SJSA1 (cell line): ENCODE measurements at regions not wholly inside any gene's neighbourhood (a gene's known extent, or its start where the extent isn't known, plus 50 kb on each side); places are given as distances from the start of the nearest gene placed in this dataset.

Experiments used
- DNase-seq, 2 experiments: peaks; one replicate each; pipeline ENCODE4 v3.0.0-alpha.2; 2015 to 2020; ENCODE audit warnings: low spot score in 2 of 2, low read depth in 1 of 2
- H3K27ac ChIP-seq: fragments of 250-450 bp; sonication (Bioruptor Pico); 2 replicates; pipeline ENCODE4 v1.5.1; 2020; ENCODE audit warnings: mild to moderate bottlenecking, moderate library complexity
- H3K27me3 ChIP-seq: fragments of 250-450 bp; sonication (Bioruptor Pico); replicated peaks from 2 replicates; pipeline ENCODE4 v1.5.1; 2020; ENCODE audit warnings: mild to moderate bottlenecking, moderate library complexity
- H3K36me3 ChIP-seq: fragments of 250-450 bp; sonication (Bioruptor Pico); 2 replicates; pipeline ENCODE4 v1.5.1; 2020; ENCODE audit warnings: mild to moderate bottlenecking
- H3K4me1 ChIP-seq: fragments of 250-450 bp; sonication (Bioruptor Pico); replicated peaks from 2 replicates; pipeline ENCODE4 v1.6.1; 2021; ENCODE audit warnings: mild to moderate bottlenecking
- H3K4me3 ChIP-seq: fragments of 250-450 bp; sonication (Bioruptor Pico); 2 replicates; pipeline ENCODE4 v1.5.1; 2020; ENCODE audit warnings: mild to moderate bottlenecking
- H3K9me3 ChIP-seq: fragments of 250-450 bp; sonication (Bioruptor Pico); replicated peaks from 2 replicates; pipeline ENCODE4 v1.5.1; 2020; ENCODE audit warnings: mild to moderate bottlenecking

GRCh38 chr22:46070803-46071450, 79.4 kb upstream of the PPARA start:
- DNase-seq: peak in 1 of 2 experiments; percentile 77
- H3K4me3 ChIP-seq: peak overlapping the region; percentile 88
- H3K4me1 ChIP-seq: peaks cover 34% of the 10 kb centered on the region
- no peaks in the 10 kb centered on the region for H3K9me3 ChIP-seq
- H3K27me3 ChIP-seq: no peaks in the 10 kb centered on the region
- peaks cover 48% of the 10 kb centered on the region for H3K36me3 ChIP-seq
- H3K27ac ChIP-seq: peak overlapping the region; percentile 95

- peaks cover 55% of the 10 kb centered on the region for H3K36me3 ChIP-seq
- no peaks in the 10 kb centered on the region for H3K27me3 ChIP-seq
- peak; percentile 94 to 98 for DNase-seq
- H3K4me1 ChIP-seq: peaks cover 36% of the 10 kb centered on the region
- peak overlapping the region; percentile 88 for H3K4me3 ChIP-seq
- no peaks in the 10 kb centered on the region for H3K9me3 ChIP-seq
- H3K27ac ChIP-seq: peak overlapping the region; percentile 92
Measured at GRCh38 chr22:46071451-46072109, 78.7 kb upstream of the PPARA start.

- peaks cover 62% of the 10 kb centered on the region for H3K36me3 ChIP-seq
- peaks cover 43% of the 10 kb centered on the region for H3K4me1 ChIP-seq
- H3K27me3 ChIP-seq: no peaks in the 10 kb centered on the region
- H3K4me3 ChIP-seq: peak overlapping the region; percentile 88
- peak overlapping the region; percentile 92 for H3K27ac ChIP-seq
- DNase-seq: peak; percentile 69 to 83
- no peaks in the 10 kb centered on the region for H3K9me3 ChIP-seq
Measured at GRCh38 chr22:46072110-46072881, 78.0 kb upstream of the PPARA start.

GRCh38 chr22:46072981-46073682, 77.2 kb upstream of the PPARA start:
- DNase-seq: peak in 1 of 2 experiments; percentile 63
- peaks cover 48% of the 10 kb centered on the region for H3K4me1 ChIP-seq
- peak overlapping the region; percentile 92 for H3K27ac ChIP-seq

GRCh38 chr22:46073683-46074504, 76.4 kb upstream of the PPARA start:
- Histone ChIP-seq H3K4me3 (peak overlapping the region; percentile 88), H3K9me3 (no peaks in the 10 kb centered on the region), H3K4me1 (peaks cover 52% of the 10 kb centered on the region), H3K27me3 (no peaks in the 10 kb centered on the region), H3K36me3 (peaks cover 76% of the 10 kb centered on the region), H3K27ac (peak overlapping the region; percentile 92)
- peak in 1 of 2 experiments; percentile 71 for DNase-seq

More at GRCh38 chr22:46072981-46073682, 77.2 kb upstream of the PPARA start:
- Histone ChIP-seq H3K9me3 (no peaks in the 10 kb centered on the region), H3K36me3 (peaks cover 69% of the 10 kb centered on the region), H3K27me3 (no peaks in the 10 kb centered on the region), H3K4me3 (peak overlapping the region; percentile 88)

- H3K4me1 ChIP-seq: peaks cover 62% of the 10 kb centered on the region
- peak overlapping the region; percentile 92 for H3K27ac ChIP-seq
- H3K9me3 ChIP-seq: no peaks in the 10 kb centered on the region
- peak in 1 of 2 experiments; percentile 65 for DNase-seq
- H3K27me3 ChIP-seq: no peaks in the 10 kb centered on the region
- peak overlapping the region; percentile 88 for H3K4me3 ChIP-seq
- peaks cover 86% of the 10 kb centered on the region for H3K36me3 ChIP-seq
Measured at GRCh38 chr22:46074771-46075551, 75.4 kb upstream of the PPARA start.

- Histone ChIP-seq H3K27ac (peak overlapping the region; percentile 92), H3K4me1 (peaks cover 54% of the 10 kb centered on the region), H3K36me3 (peaks cover 86% of the 10 kb centered on the region), H3K4me3 (peak overlapping the region; percentile 88), H3K9me3 (no peaks in the 10 kb centered on the region), H3K27me3 (no peaks in the 10 kb centered on the region)
- DNase-seq: no peak
Measured at GRCh38 chr22:46075764-46076531, 74.4 kb upstream of the PPARA start.

GRCh38 chr22:46076651-46077339, 73.5 kb upstream of the PPARA start:
- H3K36me3 ChIP-seq: peaks cover 95% of the 10 kb centered on the region
- DNase-seq: peak; percentile 87 to 95

GRCh38 chr22:46077669-46078099, 72.6 kb upstream of the PPARA start:
- Histone ChIP-seq H3K27ac (peak overlapping the region; percentile 92), H3K27me3 (no peaks in the 10 kb centered on the region), H3K36me3 (peaks cover 96% of the 10 kb centered on the region), H3K4me1 (peaks cover 54% of the 10 kb centered on the region), H3K4me3 (peak overlapping the region; percentile 88), H3K9me3 (no peaks in the 10 kb centered on the region)
- peak in 1 of 2 experiments; percentile 84 for DNase-seq

More at GRCh38 chr22:46076651-46077339, 73.5 kb upstream of the PPARA start:
- Histone ChIP-seq H3K27ac (peak overlapping the region; percentile 92), H3K4me1 (peaks cover 54% of the 10 kb centered on the region), H3K27me3 (no peaks in the 10 kb centered on the region), H3K4me3 (peak overlapping the region; percentile 88), H3K9me3 (no peaks in the 10 kb centered on the region)

- peak; percentile 95 to 96 for DNase-seq
- H3K36me3 ChIP-seq: peaks cover 97% of the 10 kb centered on the region
- H3K4me1 ChIP-seq: peaks cover 61% of the 10 kb centered on the region
Measured at GRCh38 chr22:46078241-46079092, 71.9 kb upstream of the PPARA start.

More at GRCh38 chr22:46078241-46079092, 71.9 kb upstream of the PPARA start:
- peak overlapping the region; percentile 88 for H3K4me3 ChIP-seq
- H3K27me3 ChIP-seq: 0 out of 2 replicates have a peak, but pooled peaks cover 4% of the 10 kb centered on the region
- no peaks in the 10 kb centered on the region for H3K9me3 ChIP-seq
- H3K27ac ChIP-seq: peak overlapping the region; percentile 92
